HCT116 (cell line): ENCODE measurements at regions not wholly inside any gene's neighbourhood (a gene's known extent, or its start where the extent isn't known, plus 50 kb on each side); places are given as distances from the start of the nearest gene placed in this dataset.

Source experiments
- ATAC-seq: fragments of 200-7000 bp; cut with Tn5 transposase; 2 replicates; pipeline ENCODE4 v1.9.1; 2020; ENCODE audit warnings: mild to moderate bottlenecking, moderate library complexity
- BruUV-seq: library from RNA; stranded (reverse); fragments of 400-500 nt; replicated peaks from 2 replicates; lab custom pipeline; 2021; lab: Mats Ljungman, UMichigan
- CTCF ChIA-PET: fragments of 300-600 bp; sonication (Branson Sonifier 250); formaldehyde crosslinking; loops from one replicate; lab custom pipeline; 2021; ENCODE audit warnings: antibody characterized with exemption; lab: Charles Lee
- POLR2A ChIA-PET: fragments of 300-600, 350-600 bp; sonication (Branson Sonifier 250); formaldehyde crosslinking; loops from one replicate; lab custom pipeline; 2021; ENCODE audit warnings: antibody characterized with exemption; lab: Charles Lee
- RAD21 ChIA-PET, 2 experiments: fragments of 300-600 bp; sonication (Branson Sonifier 250); formaldehyde crosslinking; loops; one replicate each; lab custom pipeline; 2023; ENCODE audit warnings: low total read pairs in 2 of 2; ENCODE audit not compliant: uncharacterized antibody in 2 of 2, unreplicated experiment in 2 of 2, low non-redundant PET in 1 of 2; lab: Charles Lee
- DNase-seq: peaks from one replicate; pipeline ENCODE4 v3.0.0-alpha.2; 2010; ENCODE audit warnings: low read depth, low spot score
- H2AFZ ChIP-seq: fragments of 200-600 bp; shearing (Covaris generic), sonication (generic); 2 replicates; pipeline ENCODE4 v1.6.1; 2017; ENCODE audit warnings: low read depth, mixed run types, mixed read lengths, antibody characterized with exemption, low read length; ENCODE audit not compliant: poor library complexity, severe bottlenecking
- H3K27ac ChIP-seq: 2 replicates; pipeline ENCODE4 v1.5.1; 2012; ENCODE audit warnings: low read depth, low read length
- H3K27me3 ChIP-seq: fragments of 200-600 bp; sonication (generic); 2 replicates; pipeline ENCODE4 v1.6.1; 2016; ENCODE audit warnings: mixed run types, low read length, mixed read lengths; ENCODE audit not compliant: insufficient read depth
- H3K36me3 ChIP-seq, 2 experiments: fragments of 200-500 bp in 1 of 2; fragments of 200-600 bp in 1 of 2; sonication (Bioruptor generic) in 1 of 2; sonication (generic) in 1 of 2; 2 replicates each; pipeline versions ENCODE4 v1.5.1 to v1.6.1; 2014 to 2016; ENCODE audit warnings: low read length in 2 of 2, inconsistent platforms in 1 of 2, mixed read lengths in 1 of 2, mixed run types in 1 of 2; ENCODE audit not compliant: insufficient read depth in 2 of 2, control insufficient read depth in 1 of 2
- H3K4me1 ChIP-seq, 2 experiments: fragments of 200-600 bp in 1 of 2; sonication (generic) in 1 of 2; 2 replicates each; pipeline versions ENCODE4 v1.5.1 to v1.6.1; 2012 to 2017; ENCODE audit warnings: low read length in 2 of 2, inconsistent platforms in 1 of 2, mild to moderate bottlenecking in 1 of 2, mixed read lengths in 1 of 2, mixed run types in 1 of 2, moderate library complexity in 1 of 2; ENCODE audit not compliant: insufficient read depth in 2 of 2, control insufficient read depth in 1 of 2
- H3K4me2 ChIP-seq: fragments of 200-600 bp; sonication (generic); 2 replicates; pipeline ENCODE4 v1.6.1; 2017; ENCODE audit warnings: mixed run types, low read length, mixed read lengths
- H3K4me3 ChIP-seq, 2 experiments: fragments of 200-600 bp in 1 of 2; sonication (generic) in 1 of 2; replicated peaks in 1 of 2; 2 replicates each; pipeline ENCODE4 v1.5.1; 2011 to 2016; ENCODE audit warnings: low read length in 2 of 2, control low read depth in 1 of 2, low read depth in 1 of 2, mild to moderate bottlenecking in 1 of 2, mixed read lengths in 1 of 2, mixed run types in 1 of 2
- H3K79me2 ChIP-seq: fragments of 200-600 bp; sonication (generic); 2 replicates; pipeline ENCODE4 v1.6.1; 2017; ENCODE audit warnings: mild to moderate bottlenecking, mixed run types, low read length, moderate library complexity, mixed read lengths; ENCODE audit not compliant: insufficient read depth
- H3K9ac ChIP-seq: fragments of 200-600 bp; sonication (generic); 2 replicates; pipeline ENCODE4 v1.6.1; 2016; ENCODE audit warnings: low read length, mixed read lengths
- H3K9me2 ChIP-seq: fragments of 200-600 bp; sonication (generic), shearing (Covaris generic); 2 replicates; pipeline ENCODE4 v1.6.1; 2017; ENCODE audit warnings: mixed run types, mild to moderate bottlenecking, moderate library complexity; ENCODE audit not compliant: insufficient read depth
- H3K9me3 ChIP-seq, 2 experiments: fragments of 200-500 bp in 1 of 2; fragments of 200-600 bp in 1 of 2; sonication (Bioruptor generic) in 1 of 2; sonication (generic) in 1 of 2; 2 replicates each; pipeline ENCODE4 v1.6.1; 2014 to 2017; ENCODE audit warnings: low read length in 2 of 2, mixed read lengths in 2 of 2, inconsistent platforms in 1 of 2, low read depth in 1 of 2, mild to moderate bottlenecking in 1 of 2, mixed run types in 1 of 2, moderate library complexity in 1 of 2; ENCODE audit not compliant: control insufficient read depth in 1 of 2, insufficient read depth in 1 of 2
- H4K20me1 ChIP-seq: fragments of 200-600 bp; sonication (generic), shearing (Covaris generic); 2 replicates; pipeline ENCODE4 v1.6.1; 2017; ENCODE audit warnings: mixed run types, mild to moderate bottlenecking, moderate library complexity; ENCODE audit not compliant: insufficient read depth
- EGR1 ChIP-seq: IDR thresholded peaks from 2 replicates; pipeline ENCODE4 v1.6.1; 2012; ENCODE audit warnings: low read depth
- EZH2phosphoT487 ChIP-seq: fragments of 200-600 bp; IDR thresholded peaks from 2 replicates; pipeline ENCODE4 v1.6.1; 2018; ENCODE audit warnings: antibody characterized with exemption, borderline replicate concordance
- FOSL1 ChIP-seq: IDR thresholded peaks from 2 replicates; pipeline ENCODE4 v1.6.1; 2012; ENCODE audit warnings: low read depth
- REST ChIP-seq: IDR thresholded peaks from 2 replicates; pipeline ENCODE4 v1.6.1; 2012; ENCODE audit warnings: low read depth
- SRF ChIP-seq: IDR thresholded peaks from 2 replicates; pipeline ENCODE4 v1.6.1; 2012; ENCODE audit warnings: low read depth
- intact Hi-C: fragments of 100-400 bp; cut with micrococcal nuclease; formaldehyde crosslinking; loops from 2 replicates; pipeline ENCODE4 v1.10.0; 2022

- no peak for TF ChIP-seq REST
- no peak for TF ChIP-seq SRF
- no peak for TF ChIP-seq EZH2phosphoT487
- TF ChIP-seq FOSL1, result no peak
Observed at GRCh38 chr1:69120817-69121216, 446.9 kb upstream of the LRRC7 start (continued).

GRCh38 chr1:69121723-69122122 lies 446.0 kb upstream of the LRRC7 start:
- no peak for ATAC-seq
- RAD21 ChIA-PET, result no interaction called here
- TF ChIP-seq EGR1, result no peak

More at GRCh38 chr1:69121723-69122122, 446.0 kb upstream of the LRRC7 start:
- Histone ChIP-seq H3K4me3 (no peak overlapping the region), H3K27ac (no peak overlapping the region), H3K79me2 (no peaks in the 10 kb centered on the region), H3K4me2 (no peak overlapping the region), H3K9me2 (no peaks in the 10 kb centered on the region), H2AFZ (no peak overlapping the region), H3K9me3 (no peaks in the 10 kb centered on the region), H4K20me1 (no peaks in the 10 kb centered on the region), H3K4me1 (no peaks in the 10 kb centered on the region), H3K9ac (no peak overlapping the region), H3K27me3 (no peaks in the 10 kb centered on the region), H3K36me3 (no peaks in the 10 kb centered on the region)
- intact Hi-C loops, result no loop called here
- POLR2A ChIA-PET, result no interaction called here
- BruUV-seq, result no TSS peak
- no peak for DNase-seq
- CTCF ChIA-PET, result no interaction called here
